Activated gamma-delta T cell treated with Interleukin-2 at 50 U/mL for 16 hours (primary cell): ENCODE measurements at regions not wholly inside any gene's neighbourhood (a gene's known extent, or its start where the extent isn't known, plus 50 kb on each side); places are given as distances from the start of the nearest gene placed in this dataset.
A peak's percentile ranks its signal among the peaks of the same experiment; 100 is the strongest.

Experiments
- DNase-seq: peaks from one replicate; pipeline ENCODE4 v3.0.0-alpha.2; 2020

DNA sequence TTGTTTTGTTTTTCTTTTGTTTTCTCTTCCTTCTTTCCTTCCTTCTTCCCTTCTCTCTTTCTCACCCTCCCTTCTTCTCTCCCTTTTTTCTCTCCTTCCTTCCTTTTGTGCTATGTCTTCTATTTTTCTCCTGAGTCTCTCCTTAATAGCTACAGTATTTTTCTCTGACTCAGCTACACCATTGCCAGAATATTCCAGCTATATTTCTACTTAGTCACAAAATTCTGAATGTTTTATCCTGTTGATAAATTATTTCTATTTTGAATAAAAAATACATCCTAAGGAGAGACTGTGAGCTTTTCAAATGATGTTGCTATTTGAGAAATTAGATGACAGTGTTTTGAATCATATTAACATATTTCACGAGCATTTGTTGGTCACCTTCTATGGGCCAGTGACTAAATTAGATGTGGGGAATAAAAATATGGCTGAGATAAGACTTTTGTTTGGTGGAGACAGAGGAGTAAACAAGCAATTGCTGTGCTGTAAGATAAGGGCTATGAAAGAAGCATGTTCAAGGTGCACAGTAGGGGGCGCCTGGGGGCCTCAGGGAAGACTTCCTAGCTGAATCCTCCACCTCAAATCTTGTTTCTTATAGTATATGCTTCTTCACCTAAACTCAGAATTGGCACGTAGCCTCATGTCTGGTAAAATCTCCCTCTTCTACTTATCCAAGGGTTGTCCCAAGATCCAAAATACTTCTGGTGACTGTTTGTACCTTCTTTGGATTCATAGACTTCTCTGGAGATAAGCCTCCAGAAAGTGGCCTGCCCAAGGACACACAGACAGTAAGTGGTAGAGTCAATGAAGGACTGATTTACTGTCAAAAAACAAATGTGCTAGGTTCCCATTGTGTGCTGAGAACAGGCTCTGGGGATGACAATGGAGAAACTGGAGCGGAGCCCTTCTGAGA, 115.5 kb upstream of the CREB5 start:
- DNase-seq, result peak; percentile 23

DNA sequence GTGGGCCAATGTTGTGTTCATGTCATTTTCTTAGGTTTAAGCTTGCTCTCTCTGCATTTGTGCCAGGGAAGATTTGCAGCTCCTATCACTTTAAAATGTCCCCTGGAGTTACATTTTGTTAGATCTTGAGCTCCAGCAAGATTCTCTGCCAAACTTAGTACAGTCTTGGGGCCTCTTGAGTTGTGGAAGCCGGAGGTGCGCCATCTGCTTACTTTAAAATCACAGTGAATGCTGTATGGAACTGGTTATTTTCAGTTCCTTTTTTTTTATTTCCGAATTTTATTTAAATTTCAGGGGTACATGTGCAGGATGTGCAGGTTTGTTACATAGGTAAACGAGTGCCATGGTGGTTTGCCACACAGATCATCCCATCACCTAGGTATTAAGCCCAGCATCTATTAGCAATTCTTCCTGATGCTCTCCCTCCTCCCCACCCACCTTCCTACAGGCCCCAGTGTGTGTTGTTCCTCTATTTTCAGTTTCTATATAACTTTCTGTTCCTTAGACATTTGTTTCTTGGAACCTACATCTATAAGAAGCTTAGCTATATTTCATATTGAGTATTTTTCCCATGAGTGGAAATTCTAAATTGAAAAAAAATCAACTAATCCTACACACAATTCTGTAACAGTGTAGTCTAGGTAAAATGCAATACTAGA, 114.4 kb upstream of the CREB5 start:
- DNase-seq, result no peak

DNA sequence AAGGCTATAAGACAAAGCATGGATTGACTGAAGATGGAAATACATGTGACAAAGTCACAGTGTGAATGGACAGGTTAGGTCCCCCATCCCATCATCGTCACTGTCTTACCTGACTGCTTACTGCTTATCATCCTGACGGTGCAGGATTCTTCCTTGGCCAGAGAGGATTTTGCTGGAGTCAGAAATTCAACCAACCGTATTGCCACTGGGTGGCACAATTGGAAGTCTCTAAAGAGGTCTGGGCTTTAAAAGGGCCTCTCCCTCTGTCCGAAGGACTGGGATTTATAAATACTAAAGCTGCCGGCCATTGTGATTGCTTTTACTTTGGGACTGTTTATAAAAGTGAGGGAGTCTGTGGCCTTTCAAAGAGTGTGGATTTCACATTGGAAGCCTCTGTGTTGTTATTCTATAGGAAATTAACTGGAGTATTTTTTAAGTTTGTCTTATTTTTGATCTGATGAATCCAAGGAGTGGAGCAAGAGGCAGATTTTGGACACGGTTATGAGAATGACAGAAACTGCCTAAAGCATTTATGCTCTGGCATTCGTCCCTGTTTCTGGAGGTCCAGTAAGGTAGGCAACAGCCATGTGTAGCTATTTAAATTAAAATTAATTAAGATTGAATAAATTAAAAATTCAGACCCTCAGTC, 113.3 kb upstream of the CREB5 start:
- no peak for DNase-seq

DNA sequence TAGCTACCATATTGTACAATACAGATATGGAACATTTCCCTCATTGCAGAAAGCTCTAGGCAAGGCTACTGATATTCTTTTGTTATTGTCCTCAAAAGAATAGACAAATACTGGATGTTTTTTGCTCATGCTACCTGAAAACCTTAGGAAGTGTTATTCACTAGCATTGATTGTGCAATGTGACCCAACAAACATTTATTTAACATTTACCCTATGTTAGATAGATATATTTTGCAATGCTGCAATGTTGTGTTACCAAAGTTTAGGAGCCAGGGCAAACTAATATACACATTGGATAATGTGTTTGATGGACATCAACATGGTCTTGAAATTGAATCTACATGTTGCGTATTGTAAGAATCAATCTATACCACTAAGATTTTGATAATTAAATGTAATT, 112.8 kb upstream of the CREB5 start:
- DNase-seq, result no peak

DNA sequence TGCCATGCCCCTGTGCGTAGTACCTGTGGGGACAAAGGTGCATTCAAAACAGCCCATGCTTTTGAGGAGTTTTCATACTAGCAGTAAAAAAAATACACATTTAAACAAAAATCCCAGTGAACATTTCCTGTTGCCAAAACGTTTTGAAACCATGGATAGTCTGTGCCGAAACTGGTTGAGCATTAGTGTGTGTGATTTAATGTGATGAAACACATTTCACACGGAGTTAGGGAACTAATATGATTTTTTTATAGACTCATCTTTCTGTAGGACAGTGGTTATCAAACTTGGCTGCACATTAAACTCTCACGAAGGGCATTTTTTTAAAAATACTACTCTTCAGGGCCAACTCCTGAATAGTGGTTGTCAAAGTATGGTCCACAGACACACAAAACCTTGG, 111.8 kb upstream of the CREB5 start:
- DNase-seq, result no peak

DNA sequence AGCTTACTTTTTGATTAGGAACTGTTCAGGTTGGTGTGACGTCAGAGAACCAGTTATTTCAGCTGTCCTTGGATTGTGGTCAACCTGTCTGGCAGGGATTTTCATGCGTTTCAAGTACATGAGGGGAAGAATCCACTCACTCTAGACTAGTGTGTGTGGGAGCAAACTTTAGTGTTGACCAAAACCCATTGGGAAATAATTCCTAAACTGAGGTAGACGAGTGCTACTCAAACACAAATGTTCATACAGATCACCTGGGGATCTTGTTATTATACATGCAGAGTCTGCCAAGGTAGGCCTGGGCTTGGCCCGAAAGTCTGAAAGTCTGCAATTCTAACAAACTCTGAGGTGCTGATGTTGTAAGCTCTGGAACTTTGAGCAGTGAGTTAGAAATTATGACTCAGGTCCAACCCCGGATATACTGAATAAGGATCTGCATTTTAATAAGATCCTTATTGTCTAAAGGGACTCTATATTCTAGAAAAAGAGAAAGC, 111.1 kb upstream of the CREB5 start:
- DNase-seq, result no peak

DNA sequence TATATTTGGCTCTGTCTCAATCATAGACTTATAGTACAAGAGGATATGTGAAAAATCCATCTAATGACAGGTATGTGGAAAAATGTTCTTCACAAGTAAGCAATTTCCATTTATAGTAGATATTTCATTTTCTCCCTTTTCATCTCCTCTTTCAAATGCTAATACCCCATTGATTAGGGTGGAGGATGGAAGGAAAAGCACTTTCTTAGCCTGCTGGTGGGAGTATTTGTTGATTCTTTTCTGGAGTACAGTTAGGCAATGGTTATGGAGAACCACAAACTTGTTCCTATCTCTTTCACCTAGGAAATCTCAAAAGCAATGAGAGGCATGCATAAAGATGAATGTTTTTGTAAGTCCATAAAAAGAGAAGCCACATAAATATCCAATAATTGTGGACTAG, 108.0 kb upstream of the CREB5 start:
- no peak for DNase-seq

DNA sequence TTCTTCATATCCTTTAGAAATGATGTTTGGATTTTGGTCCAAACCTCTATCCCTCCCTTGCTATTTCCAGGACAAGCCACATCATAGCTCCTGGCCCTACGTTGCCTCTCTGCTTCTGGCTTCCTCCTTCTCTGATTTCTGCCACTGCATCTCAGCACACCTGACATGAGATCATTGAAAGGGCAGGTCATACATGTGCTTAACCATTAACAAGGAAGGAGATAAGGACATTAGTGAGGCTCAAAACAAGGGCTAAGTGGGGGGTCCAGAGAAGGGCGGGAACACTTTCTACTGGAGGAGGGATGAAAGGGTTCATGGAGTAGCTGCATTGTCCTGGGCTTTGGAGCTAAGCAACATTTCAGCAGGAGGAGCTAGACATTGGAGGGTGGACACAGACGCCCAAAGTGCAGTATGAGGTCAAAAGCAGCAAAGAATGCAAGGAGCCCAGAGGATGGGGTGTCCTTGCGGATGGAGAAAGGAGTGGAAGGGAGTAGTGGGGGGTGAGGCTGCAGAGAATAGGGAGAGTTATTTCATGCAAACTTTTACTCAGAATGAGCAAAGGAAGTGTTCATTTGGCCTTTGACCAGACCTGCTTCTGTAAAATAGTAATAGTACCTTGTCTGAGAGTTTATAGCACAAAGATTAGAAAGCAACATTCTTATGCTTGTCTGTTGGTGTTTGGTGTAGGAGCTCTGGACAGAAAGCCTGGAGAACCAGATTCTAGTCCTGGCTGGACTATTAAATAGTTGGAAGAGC, 102.4 kb upstream of the CREB5 start:
- no peak for DNase-seq

DNA sequence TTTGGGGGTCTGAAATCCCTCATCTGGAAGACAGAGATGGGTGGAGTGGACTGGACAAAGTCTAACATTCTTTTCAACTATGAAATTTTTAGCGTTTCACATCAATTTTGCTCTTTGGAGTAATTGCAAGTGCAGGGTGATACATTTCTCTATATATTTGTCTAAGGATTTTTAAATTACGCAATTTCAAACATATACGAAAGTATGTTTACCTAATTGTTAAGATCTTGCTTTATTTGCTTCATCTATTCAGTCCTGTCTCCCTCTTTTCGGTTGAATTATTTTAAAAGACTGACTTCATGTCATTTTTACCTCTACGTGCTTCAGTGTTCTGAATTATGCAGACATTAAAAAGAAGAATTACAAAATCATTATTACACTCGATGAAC, 101.9 kb upstream of the CREB5 start:
- no peak for DNase-seq

DNA sequence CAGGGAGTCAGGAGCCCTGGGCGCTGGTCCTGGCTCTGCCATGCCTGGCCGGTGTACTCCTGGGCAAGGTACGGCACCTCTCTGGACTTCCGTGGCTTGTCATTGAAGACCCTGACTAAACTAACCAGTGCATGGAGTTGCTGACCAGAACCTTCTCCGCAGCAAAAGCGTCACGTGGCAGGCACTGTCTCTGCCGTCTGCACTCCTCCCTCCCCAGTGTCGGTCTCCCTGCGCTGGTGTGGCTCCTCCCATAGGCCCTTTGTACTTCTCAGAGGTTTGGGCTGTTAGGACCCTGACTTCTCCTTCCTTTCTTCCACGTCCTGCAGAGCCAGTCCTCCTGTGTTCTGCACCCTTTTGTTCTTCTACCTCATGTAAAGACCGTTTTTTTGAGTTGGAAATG, 100.6 kb upstream of the CREB5 start:
- DNase-seq, result no peak

DNA sequence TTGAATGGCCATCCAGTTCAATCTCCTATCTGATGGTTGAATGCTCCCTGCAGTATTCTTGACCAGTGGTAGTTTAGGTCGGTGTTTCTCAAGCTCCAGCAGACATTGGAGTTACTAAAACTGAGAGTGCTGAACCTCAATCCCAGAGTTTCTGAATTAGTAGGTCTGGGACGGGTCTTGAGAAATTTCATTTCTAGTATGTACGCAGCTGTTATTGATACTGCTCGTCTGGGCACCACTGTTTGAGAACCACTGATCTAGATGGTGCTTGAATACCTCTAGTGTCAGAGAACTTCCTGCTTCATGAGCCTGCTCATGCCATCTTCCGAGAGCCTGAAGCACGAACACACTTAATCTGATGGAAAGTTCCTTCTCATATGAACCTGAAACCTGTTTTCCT, 99.4 kb upstream of the CREB5 start:
- no peak for DNase-seq

DNA sequence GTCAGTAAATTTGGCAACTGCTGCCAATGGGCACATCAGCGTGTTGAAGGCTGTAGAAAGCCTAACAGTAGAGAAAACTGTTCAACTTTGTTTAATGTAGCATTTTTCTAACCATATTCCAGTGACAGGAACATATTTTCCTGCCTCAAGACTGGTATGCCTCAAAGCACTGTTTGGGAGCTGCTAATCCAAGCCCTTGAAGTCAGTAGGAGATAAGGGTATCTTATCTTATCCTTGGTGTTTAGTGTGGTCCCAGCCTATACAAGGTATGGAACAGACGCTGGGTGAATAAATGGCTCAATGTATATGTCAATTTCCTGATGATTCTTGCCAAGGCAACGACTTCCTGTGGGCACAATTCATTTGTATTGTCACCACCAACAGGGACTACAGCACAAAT, 97.5 kb upstream of the CREB5 start:
- DNase-seq, result no peak

DNA sequence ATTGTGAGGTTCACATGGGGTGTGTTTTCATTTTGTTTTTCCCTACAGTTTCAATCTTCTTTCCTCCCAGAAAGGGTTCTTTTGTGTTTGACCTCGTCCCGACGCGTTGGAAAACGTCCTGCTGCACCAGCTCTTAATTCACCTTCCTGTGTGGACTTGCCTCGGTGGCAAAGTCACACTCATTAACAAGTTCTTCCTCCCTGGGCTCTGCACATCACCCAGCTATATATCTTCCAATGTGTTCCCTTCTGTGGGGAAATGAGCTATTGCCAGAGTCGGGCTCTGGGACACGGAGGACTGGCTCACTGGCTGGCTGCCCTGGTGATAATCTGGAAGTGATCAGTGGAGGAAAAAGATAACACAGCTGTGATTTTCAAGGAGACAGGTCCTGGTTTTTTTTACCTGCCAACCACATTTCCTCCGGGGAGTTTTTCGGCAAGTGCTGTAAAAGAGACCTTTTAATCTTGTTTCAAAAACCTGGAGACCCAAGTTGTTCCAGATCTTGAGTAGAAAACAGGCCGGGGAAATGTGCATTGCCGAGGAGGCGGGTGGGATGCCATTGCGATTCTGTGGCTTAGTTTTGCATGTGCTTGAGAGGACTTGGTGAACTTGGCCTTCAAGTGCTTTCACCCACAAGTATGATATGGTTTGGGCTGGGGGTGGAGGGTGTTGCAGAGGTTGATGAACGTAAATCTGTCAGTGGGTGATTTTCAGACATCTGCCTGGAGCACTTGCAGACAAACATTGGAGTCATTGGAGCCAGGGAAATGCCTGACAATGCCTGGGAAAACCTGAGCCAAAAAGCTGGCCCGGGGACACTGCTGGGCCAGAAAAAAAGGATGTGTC, 96.5 kb upstream of the CREB5 start:
- no peak for DNase-seq

DNA sequence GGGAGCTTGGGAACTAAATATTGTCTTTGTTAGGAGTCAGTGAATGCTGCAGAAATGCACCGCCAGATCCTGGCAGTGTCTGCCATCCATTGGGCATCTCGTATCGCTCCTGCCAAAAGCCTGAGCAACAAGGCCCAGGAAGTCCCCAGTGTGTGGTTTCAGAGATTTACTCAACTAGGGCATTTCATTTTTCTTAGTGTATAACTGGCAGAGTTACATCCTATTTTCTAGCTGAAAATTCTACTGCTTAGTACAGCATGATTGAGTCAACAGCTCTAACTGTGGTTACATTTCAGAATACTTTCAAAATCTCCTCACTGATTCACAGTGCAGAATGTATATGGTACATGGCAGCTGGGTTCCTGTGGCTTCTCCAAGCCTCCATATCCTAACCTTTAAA, 95.8 kb upstream of the CREB5 start:
- DNase-seq, result no peak

DNA sequence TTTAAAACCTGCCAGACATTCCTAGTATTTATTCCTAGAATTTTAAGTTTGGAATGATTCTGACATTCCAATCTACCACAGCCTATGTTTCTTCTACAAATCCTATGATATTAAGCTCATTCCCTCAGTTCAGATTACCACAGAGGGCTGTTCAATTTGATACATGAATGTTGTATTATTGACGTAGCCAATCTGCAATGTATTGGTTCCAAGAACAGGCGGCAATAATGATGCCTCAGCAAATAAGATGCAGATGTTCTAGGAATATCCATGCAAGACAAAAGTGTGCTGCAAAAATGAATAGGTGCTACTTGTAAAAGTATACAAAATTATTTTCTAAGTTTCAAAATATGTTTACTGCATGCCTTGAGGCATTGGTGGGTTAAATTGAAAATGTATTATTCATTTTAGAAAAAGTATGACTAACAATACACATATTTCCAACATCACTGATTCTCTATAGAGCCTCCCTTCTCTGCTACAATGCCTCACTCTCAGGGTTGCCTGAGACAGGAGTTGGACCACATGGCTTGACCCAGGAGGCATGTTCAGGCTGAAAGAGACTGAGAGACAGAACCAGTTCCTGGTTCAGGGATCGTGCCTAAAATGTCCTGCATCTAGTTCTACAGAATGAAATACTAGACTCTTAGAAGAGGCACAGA, 94.1 kb upstream of the CREB5 start:
- no peak for DNase-seq

DNA sequence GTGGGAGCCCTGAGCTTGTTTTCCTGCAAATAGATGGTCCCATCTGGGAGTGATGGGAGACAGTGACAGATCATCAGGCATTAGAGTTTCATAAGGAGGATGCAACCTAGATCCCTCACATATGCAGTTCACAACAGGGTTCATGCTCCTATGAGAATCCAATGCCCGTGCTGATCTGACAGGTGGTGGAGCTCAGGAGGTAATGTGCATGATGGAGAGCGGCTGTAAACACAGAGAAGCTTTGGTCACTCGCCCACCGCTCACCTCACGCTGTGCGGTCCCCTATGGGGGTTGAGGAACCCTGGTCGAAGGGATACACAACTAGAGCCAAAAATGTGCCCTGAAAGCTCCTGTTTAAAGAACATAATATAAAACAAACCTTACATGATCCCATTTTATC, 88.5 kb upstream of the CREB5 start:
- DNase-seq, result no peak

DNA sequence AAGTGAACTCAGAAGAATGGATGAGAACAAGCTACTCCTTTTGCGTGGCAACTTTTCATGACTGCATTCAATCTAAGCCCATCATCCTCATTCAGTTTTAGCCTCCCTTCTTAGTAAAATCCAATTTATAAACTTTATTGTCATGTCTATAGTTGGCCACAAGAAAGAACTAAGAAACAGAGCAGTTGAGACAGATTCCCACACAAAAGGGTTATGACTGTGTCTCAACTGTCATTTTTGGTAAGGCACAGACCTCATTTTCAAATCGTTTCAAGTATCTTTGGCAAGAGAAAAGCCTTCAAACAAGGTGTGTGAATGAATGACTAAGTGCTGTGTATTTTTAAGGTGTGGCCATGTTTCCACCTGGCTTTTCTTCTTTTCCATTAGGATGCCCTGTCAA, 84.2 kb upstream of the CREB5 start:
- no peak for DNase-seq

DNA sequence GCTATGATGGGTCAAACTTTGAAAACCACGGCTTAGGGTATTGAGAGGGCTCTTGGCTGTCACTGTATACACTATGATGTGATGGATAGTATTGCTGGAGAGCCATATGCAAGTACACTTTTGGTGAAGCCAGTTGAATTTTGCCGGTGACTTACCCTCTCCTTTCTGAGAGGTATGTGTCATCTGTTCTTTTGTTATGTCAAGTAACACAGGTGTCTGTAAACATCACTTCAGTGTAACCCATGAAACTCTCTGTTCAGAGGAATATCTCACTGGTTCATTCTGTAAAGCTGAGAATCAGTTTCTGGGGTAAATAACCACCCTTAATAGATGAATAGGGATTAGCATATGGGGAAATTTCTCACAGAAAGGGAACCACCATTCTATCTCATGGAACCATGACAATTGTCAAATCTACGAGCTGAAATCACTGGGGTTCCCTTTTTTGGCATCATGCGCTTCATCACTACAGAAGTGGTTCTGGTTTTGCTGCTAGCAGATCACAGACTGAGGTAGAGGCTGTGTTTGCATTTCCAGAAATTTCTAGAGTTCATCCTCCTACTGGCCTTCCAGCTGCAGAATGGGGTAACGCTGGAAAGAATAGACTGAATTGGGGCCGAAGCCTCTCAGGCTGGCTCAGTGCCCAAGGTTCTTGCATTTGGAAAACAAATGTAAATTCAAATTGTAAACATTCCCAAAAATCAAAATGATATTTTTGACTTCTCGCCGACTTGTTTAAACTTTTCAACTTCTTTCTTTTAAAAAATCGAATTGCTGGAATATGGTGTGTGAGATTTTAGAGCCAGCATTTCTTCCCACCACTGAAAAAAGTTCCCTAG, 83.3 kb upstream of the CREB5 start:
- no peak for DNase-seq

DNA sequence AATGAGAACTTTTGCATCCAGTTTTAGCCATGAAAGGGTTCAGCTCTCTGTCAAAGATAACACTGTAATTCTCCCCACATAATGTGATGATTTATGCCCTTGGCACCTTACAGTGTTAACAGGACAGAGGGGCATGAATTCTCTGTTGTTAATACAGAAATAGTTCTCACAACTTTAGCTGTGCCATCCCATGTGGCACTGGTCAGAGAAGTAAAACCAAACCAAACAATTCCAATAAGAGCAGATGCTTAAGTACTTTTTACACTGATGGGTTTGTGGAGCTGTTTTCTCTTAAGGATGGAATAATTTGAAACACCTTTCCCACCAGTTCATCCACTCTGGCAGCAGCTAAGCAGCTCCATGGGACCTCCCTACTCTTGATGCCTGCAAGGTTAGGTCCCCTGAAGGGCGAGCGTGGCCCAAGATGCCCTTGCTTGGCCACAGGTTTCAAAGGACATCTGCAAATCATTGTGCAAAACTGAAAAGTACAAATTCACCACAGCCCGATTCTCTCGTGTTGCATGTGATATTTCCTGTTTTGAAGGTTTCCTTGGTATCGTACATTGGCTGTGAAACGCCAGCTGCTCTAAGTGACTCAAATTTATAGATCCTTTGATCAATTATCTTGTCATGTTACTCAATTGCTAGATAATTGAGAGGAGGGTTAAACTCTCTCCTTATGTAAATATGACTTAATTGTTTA, 82.5 kb upstream of the CREB5 start:
- DNase-seq, result no peak
